ENCODE measurements at regions not wholly inside any gene's neighbourhood (a gene's known extent, or its start where the extent isn't known, plus 50 kb on each side); places are given as distances from the start of the nearest gene placed in this dataset.

- no peak for DNase-seq (ENCODE audit: low read depth, low spot score)
- CTCF ChIA-PET = no interaction called here
- Histone ChIP-seq H3K4me3 (ENCODE audit: low read depth in 2 of 2, low read length in 2 of 2) (no peak overlapping the region), H3K36me3 (ENCODE audit: control insufficient read depth, insufficient read depth, low read length) (no peaks in the 10 kb centered on the region), H3K4me1 (ENCODE audit: control insufficient read depth, insufficient read depth, low read length) (no peaks in the 10 kb centered on the region), H3K27me3 (ENCODE audit: control insufficient read depth, insufficient read depth, low read length) (no peaks in the 10 kb centered on the region), H3K27ac (ENCODE audit: low read length) (no peak overlapping the region), H3K9me3 (ENCODE audit: control insufficient read depth, insufficient read depth, low read depth, low read length) (no peaks in the 10 kb centered on the region)
- POLR2A ChIA-PET = no interaction called here
- in situ Hi-C loops (cut with HindIII; ENCODE audit: low pct_unique_long_range_greater_than_20kb, low sequenced_read_pairs) = no loop called here
- no peak for TF ChIP-seq CTCF (IDR thresholded peaks at IDR 0.05)
- no peak for TF ChIP-seq POLR2AphosphoS5 (IDR thresholded peaks at IDR 0.05; ENCODE audit: low read depth, low read length)
- no peak for TF ChIP-seq SIN3A (IDR thresholded peaks at IDR 0.05; ENCODE audit: borderline replicate concordance, insufficient read depth, low read depth, low read length)
- TF ChIP-seq REST (IDR thresholded peaks at IDR 0.05; ENCODE audit: insufficient read depth in 1 of 2, low read depth in 2 of 2, low read length in 1 of 2) = no peak
- TF ChIP-seq TCF7L2 (IDR thresholded peaks at IDR 0.05; ENCODE audit: low read depth, low read length) = no peak
- ATAC-seq = no peak
- intact Hi-C loops (cut with micrococcal nuclease; ENCODE audit: unreplicated experiment) = no loop called here
- no TSS peak for BruUV-seq (replicated peaks)
Measured at GRCh38 chr2:136611451-136611850, 153.9 kb upstream of the THSD7B start.

GRCh38 chr2:136582628-136583205 lies 182.6 kb upstream of the THSD7B start:
- no peak overlapping the region for H3K27ac ChIP-seq (ENCODE audit: low read length)
- in situ Hi-C loops (cut with HindIII; ENCODE audit: low pct_unique_long_range_greater_than_20kb, low sequenced_read_pairs) (no loop called here), intact Hi-C loops (cut with micrococcal nuclease; ENCODE audit: unreplicated experiment) (no loop called here)
- H3K36me3 ChIP-seq (ENCODE audit: control insufficient read depth, insufficient read depth, low read length) = no peaks in the 10 kb centered on the region
- no peak overlapping the region for H3K4me3 ChIP-seq (ENCODE audit: low read depth in 2 of 2, low read length in 2 of 2)
- no TSS peak for BruUV-seq (replicated peaks)
- CTCF ChIA-PET = no interaction called here
- no peak for ATAC-seq
- DNase-seq (ENCODE audit: low read depth, low spot score) = no peak
- no peak for TF ChIP-seq POLR2AphosphoS5 (IDR thresholded peaks at IDR 0.05; ENCODE audit: low read depth, low read length)
- TF ChIP-seq REST (IDR thresholded peaks at IDR 0.05; ENCODE audit: insufficient read depth in 1 of 2, low read depth in 2 of 2, low read length in 1 of 2) = peak; percentile 83 to 84
- no peaks in the 10 kb centered on the region for H3K9me3 ChIP-seq (ENCODE audit: control insufficient read depth, insufficient read depth, low read depth, low read length)
- POLR2A ChIA-PET = no interaction called here
- no peaks in the 10 kb centered on the region for H3K4me1 ChIP-seq (ENCODE audit: control insufficient read depth, insufficient read depth, low read length)
- no peaks in the 10 kb centered on the region for H3K27me3 ChIP-seq (ENCODE audit: control insufficient read depth, insufficient read depth, low read length)
